Head of caudate nucleus (tissue), 42 donors: ENCODE measurements at regions not wholly inside any gene's neighbourhood (a gene's known extent, or its start where the extent isn't known, plus 50 kb on each side); places are given as distances from the start of the nearest gene placed in this dataset.

Experiments
- DNase-seq, 42 donors: peaks; one replicate each; pipeline versions ENCODE4 v3.0.0 to v3.0.0-alpha.2; 2020 to 2021; ENCODE audit warnings: mixed read lengths in 7 of 42
- intact Hi-C: fragments of 100-400 bp; cut with DNase I; formaldehyde crosslinking; loops from one replicate; pipeline ENCODE4 v1.15.0; 2022

- DNase-seq, result no peak
- intact Hi-C loops, result no loop called here
Measured at GRCh38 chr13:32857077-32857476, 159.1 kb upstream of the KL start.

- DNase-seq, result no peak
Measured at GRCh38 chr13:32857689-32858088, 158.5 kb upstream of the KL start.

GRCh38 chr13:32859707-32860292, 156.4 kb upstream of the KL start:
- intact Hi-C loops, result no loop called here
- peak in 2 of 42 donors; percentile 10 to 23 for DNase-seq

More at GRCh38 chr13:32857689-32858088, 158.5 kb upstream of the KL start:
- intact Hi-C loops, result no loop called here

- intact Hi-C loops, result no loop called here
Measured at GRCh38 chr13:32861304-32861703, 154.9 kb upstream of the KL start.

GRCh38 chr13:32863596-32863995, 152.6 kb upstream of the KL start:
- DNase-seq, result no peak
- intact Hi-C loops, result no loop called here

More at GRCh38 chr13:32861304-32861703, 154.9 kb upstream of the KL start:
- DNase-seq, result no peak

GRCh38 chr13:32866921-32867320, 149.3 kb upstream of the KL start:
- no peak for DNase-seq
- intact Hi-C loops, result no loop called here

- DNase-seq, result no peak
- intact Hi-C loops, result no loop called here
Measured at GRCh38 chr13:32877491-32877890, 138.7 kb upstream of the KL start.

- DNase-seq, result no peak
- intact Hi-C loops, result no loop called here
Measured at GRCh38 chr13:32878163-32878562, 138.1 kb upstream of the KL start.

GRCh38 chr13:32880636-32881035, 135.6 kb upstream of the KL start:
- intact Hi-C loops, result no loop called here
- DNase-seq, result no peak

- peak in 34 of 42 donors; percentile 12 to 77 (median 42) for DNase-seq
- intact Hi-C loops, result no loop called here
Measured at GRCh38 chr13:32881074-32881776, 135.0 kb upstream of the KL start.

- intact Hi-C loops, result no loop called here
- DNase-seq, result no peak
Measured at GRCh38 chr13:32881777-32882145, 134.5 kb upstream of the KL start.

GRCh38 chr13:32882691-32883090, 133.5 kb upstream of the KL start:
- no peak for DNase-seq
- intact Hi-C loops, result no loop called here

- DNase-seq, result peak in 15 of 42 donors; percentile 11 to 61 (median 36)
- intact Hi-C loops, result no loop called here
Measured at GRCh38 chr13:32883474-32883873, 132.7 kb upstream of the KL start.

GRCh38 chr13:32887617-32888016, 128.6 kb upstream of the KL start:
- DNase-seq, result no peak
- intact Hi-C loops, result no loop called here

- intact Hi-C loops, result no loop called here
- peak in 1 of 42 donors; percentile 31 for DNase-seq
Measured at GRCh38 chr13:32889986-32890565, 126.1 kb upstream of the KL start.

GRCh38 chr13:32893176-32893575, 123.0 kb upstream of the KL start:
- intact Hi-C loops, result no loop called here
- DNase-seq, result peak in 1 of 42 donors; percentile 27

- no peak for DNase-seq
- intact Hi-C loops, result no loop called here
Measured at GRCh38 chr13:32894589-32895001, 121.6 kb upstream of the KL start.

GRCh38 chr13:32895296-32895695, 120.9 kb upstream of the KL start:
- intact Hi-C loops, result no loop called here
- DNase-seq, result no peak

GRCh38 chr13:32897296-32897695, 118.9 kb upstream of the KL start:
- peak in 1 of 42 donors; percentile 2 for DNase-seq
- intact Hi-C loops, result no loop called here

- intact Hi-C loops, result no loop called here
- peak in 1 of 42 donors; percentile 33 for DNase-seq
Measured at GRCh38 chr13:32902029-32902780, 114.0 kb upstream of the KL start.
